H9 (cell line): ENCODE measurements at regions not wholly inside any gene's neighbourhood (a gene's known extent, or its start where the extent isn't known, plus 50 kb on each side); places are given as distances from the start of the nearest gene placed in this dataset.

Experiments used
- DNase-seq: peaks from one replicate; pipeline ENCODE4 v3.0.0-alpha.2; 2017
- H2AFZ ChIP-seq: one replicate; pipeline ENCODE4 v1.6.1; 2013; ENCODE audit warnings: mild to moderate bottlenecking, low read length, control low read depth, moderate library complexity
- H2AK5ac ChIP-seq: 2 replicates; pipeline ENCODE4 v1.6.1; 2013; ENCODE audit warnings: low read length, control low read depth, mixed read lengths; ENCODE audit not compliant: insufficient read length
- H2BK120ac ChIP-seq: one replicate; pipeline ENCODE4 v1.6.1; 2013; ENCODE audit warnings: low read depth, mild to moderate bottlenecking, low read length, control low read depth, inconsistent platforms; ENCODE audit not compliant: poor library complexity, severe bottlenecking
- H2BK12ac ChIP-seq: 2 replicates; pipeline ENCODE4 v1.6.1; 2013; ENCODE audit warnings: low read length, control low read depth, mixed read lengths, low read depth; ENCODE audit not compliant: insufficient read length
- H2BK15ac ChIP-seq: 2 replicates; pipeline ENCODE4 v1.6.1; 2013; ENCODE audit warnings: low read depth, low read length, control low read depth
- H2BK20ac ChIP-seq: one replicate; pipeline ENCODE4 v1.6.1; 2013; ENCODE audit warnings: low read depth, mild to moderate bottlenecking, low read length, control low read depth, inconsistent platforms; ENCODE audit not compliant: poor library complexity, severe bottlenecking
- H2BK5ac ChIP-seq: 2 replicates; pipeline ENCODE4 v1.6.1; 2013; ENCODE audit warnings: low read length, control low read depth, mixed read lengths; ENCODE audit not compliant: insufficient read length
- H3K14ac ChIP-seq: 2 replicates; pipeline ENCODE4 v1.6.1; 2013; ENCODE audit warnings: low read length, control low read depth; ENCODE audit not compliant: insufficient read depth
- H3K18ac ChIP-seq: 2 replicates; pipeline ENCODE4 v1.6.1; 2013; ENCODE audit warnings: low read depth, mild to moderate bottlenecking, mixed read lengths, low read length, control low read depth; ENCODE audit not compliant: insufficient read length
- H3K23ac ChIP-seq: 2 replicates; pipeline ENCODE4 v1.6.1; 2013; ENCODE audit warnings: low read length, control low read depth, mixed read lengths, low read depth; ENCODE audit not compliant: insufficient read length
- H3K23me2 ChIP-seq: 2 replicates; pipeline ENCODE4 v1.6.1; 2013; ENCODE audit warnings: low read depth, mild to moderate bottlenecking, mixed read lengths, low read length, control low read depth; ENCODE audit not compliant: insufficient read length, poor library complexity, severe bottlenecking
- H3K27ac ChIP-seq: 2 replicates; pipeline ENCODE4 v1.5.1; 2013; ENCODE audit warnings: low read length, control low read depth, mixed read lengths, low read depth; ENCODE audit not compliant: insufficient read length
- H3K27me3 ChIP-seq: 2 replicates; pipeline ENCODE4 v1.6.1; 2013; ENCODE audit warnings: low read length, control low read depth, inconsistent platforms; ENCODE audit not compliant: insufficient read depth
- H3K4ac ChIP-seq: 2 replicates; pipeline ENCODE4 v1.6.1; 2013; ENCODE audit warnings: low read depth, mild to moderate bottlenecking, control low read depth, inconsistent platforms, low read length, moderate library complexity
- H3K4me1 ChIP-seq: 2 replicates; pipeline ENCODE4 v1.6.1; 2013; ENCODE audit warnings: low read length, control low read depth, inconsistent platforms; ENCODE audit not compliant: insufficient read depth
- H3K4me2 ChIP-seq: 2 replicates; pipeline ENCODE4 v1.6.1; 2013; ENCODE audit warnings: low read length, control low read depth, mixed read lengths; ENCODE audit not compliant: insufficient read length, insufficient read depth
- H3K56ac ChIP-seq: 2 replicates; pipeline ENCODE4 v1.6.1; 2013; ENCODE audit warnings: low read depth, mild to moderate bottlenecking, mixed read lengths, low read length, control low read depth; ENCODE audit not compliant: insufficient read length
- H3K79me1 ChIP-seq: 2 replicates; pipeline ENCODE4 v1.6.1; 2013; ENCODE audit warnings: low read depth, mild to moderate bottlenecking, moderate library complexity, low read length, control low read depth, inconsistent platforms; ENCODE audit not compliant: insufficient read depth, poor library complexity, severe bottlenecking
- H3K79me2 ChIP-seq: 2 replicates; pipeline ENCODE4 v1.6.1; 2013; ENCODE audit warnings: low read length, control low read depth, inconsistent platforms; ENCODE audit not compliant: insufficient read depth
- H3K9ac ChIP-seq: 2 replicates; pipeline ENCODE4 v1.6.1; 2013; ENCODE audit warnings: low read length, control low read depth, mixed read lengths; ENCODE audit not compliant: insufficient read length; ENCODE audit errors: extremely low read depth
- H3K9me3 ChIP-seq: one replicate; pipeline ENCODE4 v1.6.1; 2013; ENCODE audit warnings: low read depth, low read length, inconsistent platforms; ENCODE audit not compliant: control insufficient read depth
- H3T11ph ChIP-seq: one replicate; pipeline ENCODE4 v1.6.1; 2013; ENCODE audit warnings: mild to moderate bottlenecking, low read length, control low read depth, inconsistent platforms
- H4K20me1 ChIP-seq: one replicate; pipeline ENCODE4 v1.6.1; 2013; ENCODE audit not compliant: control insufficient read depth, insufficient read length, insufficient read depth
- H4K5ac ChIP-seq: 2 replicates; pipeline ENCODE4 v1.6.1; 2013; ENCODE audit warnings: low read depth, mild to moderate bottlenecking, mixed read lengths, low read length, control low read depth; ENCODE audit not compliant: insufficient read length
- H4K8ac ChIP-seq: replicated peaks from 2 replicates; pipeline ENCODE4 v1.6.1; 2013; ENCODE audit warnings: low read length, control low read depth, mixed read lengths, low read depth; ENCODE audit not compliant: insufficient read length
- H4K91ac ChIP-seq: 2 replicates; pipeline ENCODE4 v1.6.1; 2013; ENCODE audit warnings: low read depth, mild to moderate bottlenecking, moderate library complexity, mixed read lengths, low read length, control low read depth; ENCODE audit not compliant: insufficient read length
- H3K27ac Mint-ChIP-seq, 3 experiments: 2 replicates in 2 of 3; 3 replicates in 1 of 3; pipeline ENCODE4 v1.8.0; 2020 to 2021; ENCODE audit warnings: mixed read lengths in 3 of 3, mild to moderate bottlenecking in 1 of 3, moderate library complexity in 1 of 3
- H3K27me3 Mint-ChIP-seq: 2 replicates; pipeline ENCODE4 v1.8.0; 2021; ENCODE audit warnings: low read depth, mild to moderate bottlenecking, moderate library complexity, mixed read lengths
- H3K36me3 Mint-ChIP-seq, 3 experiments: 2 replicates in 2 of 3; 3 replicates in 1 of 3; pipeline ENCODE4 v1.8.0; 2020 to 2021; ENCODE audit warnings: low read depth in 3 of 3, mixed read lengths in 3 of 3; ENCODE audit not compliant: insufficient read depth in 1 of 3
- H3K4me1 Mint-ChIP-seq, 2 experiments: 2 replicates each; pipeline ENCODE4 v1.8.0; 2020; ENCODE audit warnings: mixed read lengths in 2 of 2
- H3K4me3 Mint-ChIP-seq, 2 experiments: 2 replicates in 1 of 2; 3 replicates in 1 of 2; pipeline ENCODE4 v1.8.0; 2020 to 2021; ENCODE audit warnings: mild to moderate bottlenecking in 2 of 2, mixed read lengths in 2 of 2, moderate library complexity in 1 of 2
- H3K9me3 Mint-ChIP-seq, 2 experiments: 2 replicates in 1 of 2; 3 replicates in 1 of 2; pipeline ENCODE4 v1.8.0; 2020; ENCODE audit warnings: mild to moderate bottlenecking in 2 of 2, mixed read lengths in 2 of 2, moderate library complexity in 1 of 2
- WGBS: extraction: QIAGEN DNeasy Blood & Tissue Kit; methylation state at CpG from one replicate; pipeline ENCODE4 v1.1.7; 2013; ENCODE audit warnings: missing lambda C conversion rate, low lambda C conversion rate, mixed read lengths; ENCODE audit not compliant: insufficient read length; ENCODE audit errors: extremely low coverage; 5-methylcytosine and 5-hydroxymethylcytosine counted together
- TF ChIP-seq, protein P1 (sequence below): fragments of 200-600 bp; sonication (generic); conservative IDR thresholded peaks from 3 replicates; pipeline ENCODE4 v1.8.0; 2021; ENCODE audit warnings: antibody characterized with exemption, mild to moderate bottlenecking

- 0 out of 2 replicates have a peak, but pooled peaks cover 2% of the 10 kb centered on the region for H3K4me1 ChIP-seq
- H3K27me3 ChIP-seq, result no peaks in the 10 kb centered on the region
- H3K9me3 ChIP-seq, result no peaks in the 10 kb centered on the region
- no peaks in the 10 kb centered on the region for H3K36me3 Mint-ChIP-seq
- no peaks in the 10 kb centered on the region for H3K79me1 ChIP-seq
- no peaks in the 10 kb centered on the region for H3K23me2 ChIP-seq
- no peak overlapping the region for H3K4me3 Mint-ChIP-seq
- peaks cover 3% of the 10 kb centered on the region; the same call in 1 of the 2 replicates for H3K27me3 Mint-ChIP-seq
- H3K79me2 ChIP-seq, result no peaks in the 10 kb centered on the region
- H2BK120ac ChIP-seq, result no peak overlapping the region
- no peak overlapping the region for H2BK5ac ChIP-seq
- H3K23ac ChIP-seq, result no peak overlapping the region
- no peak overlapping the region for H2BK20ac ChIP-seq
- no peak overlapping the region for H3K4me2 ChIP-seq
- peak; percentile 52 for DNase-seq
- no peak overlapping the region for H3K4ac ChIP-seq
- WGBS, result no CpG with 5 or more reads among the region's 7 CpGs
- H4K20me1 ChIP-seq, result no peaks in the 10 kb centered on the region
- peaks cover 3 to 5% of the 10 kb centered on the region in 2 experiments; a peak in 1 of 4 replicates for H3K4me1 Mint-ChIP-seq
- H3K56ac ChIP-seq, result no peak overlapping the region
- H2AK5ac ChIP-seq, result no peak overlapping the region
- peak overlapping the region in 1 of 3 experiments; percentile 27; a peak in 2 of 7 replicates for H3K27ac Mint-ChIP-seq
- TF ChIP-seq, protein P1, sequence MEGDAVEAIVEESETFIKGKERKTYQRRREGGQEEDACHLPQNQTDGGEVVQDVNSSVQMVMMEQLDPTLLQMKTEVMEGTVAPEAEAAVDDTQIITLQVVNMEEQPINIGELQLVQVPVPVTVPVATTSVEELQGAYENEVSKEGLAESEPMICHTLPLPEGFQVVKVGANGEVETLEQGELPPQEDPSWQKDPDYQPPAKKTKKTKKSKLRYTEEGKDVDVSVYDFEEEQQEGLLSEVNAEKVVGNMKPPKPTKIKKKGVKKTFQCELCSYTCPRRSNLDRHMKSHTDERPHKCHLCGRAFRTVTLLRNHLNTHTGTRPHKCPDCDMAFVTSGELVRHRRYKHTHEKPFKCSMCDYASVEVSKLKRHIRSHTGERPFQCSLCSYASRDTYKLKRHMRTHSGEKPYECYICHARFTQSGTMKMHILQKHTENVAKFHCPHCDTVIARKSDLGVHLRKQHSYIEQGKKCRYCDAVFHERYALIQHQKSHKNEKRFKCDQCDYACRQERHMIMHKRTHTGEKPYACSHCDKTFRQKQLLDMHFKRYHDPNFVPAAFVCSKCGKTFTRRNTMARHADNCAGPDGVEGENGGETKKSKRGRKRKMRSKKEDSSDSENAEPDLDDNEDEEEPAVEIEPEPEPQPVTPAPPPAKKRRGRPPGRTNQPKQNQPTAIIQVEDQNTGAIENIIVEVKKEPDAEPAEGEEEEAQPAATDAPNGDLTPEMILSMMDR, result peak; percentile 70
- no peak overlapping the region for H3K14ac ChIP-seq
- H3K18ac ChIP-seq, result no peak overlapping the region
- no peak overlapping the region for H3T11ph ChIP-seq
- H3K9me3 Mint-ChIP-seq, result no peaks in the 10 kb centered on the region
- H4K5ac ChIP-seq, result no peak overlapping the region
- no peak overlapping the region for H3K9ac ChIP-seq
- no peak overlapping the region for H3K27ac ChIP-seq
- H4K8ac ChIP-seq, result no peak overlapping the region
- no peak overlapping the region for H2BK12ac ChIP-seq
- H4K91ac ChIP-seq, result no peak overlapping the region
- no peak overlapping the region for H2BK15ac ChIP-seq
- no peak overlapping the region for H2AFZ ChIP-seq
Measured at GRCh38 chr16:6611535-6611934, 721.1 kb upstream of the RBFOX1 start.
